HepG2 (cell line): ENCODE measurements at regions not wholly inside any gene's neighbourhood (a gene's known extent, or its start where the extent isn't known, plus 50 kb on each side); places are given as distances from the start of the nearest gene placed in this dataset.

Experiments used
- ATF1 ChIP-seq: IDR thresholded peaks from 2 replicates; pipeline ENCODE4 v1.6.1; 2016; ENCODE audit warnings: mild to moderate bottlenecking, control low read depth
- CHD4 ChIP-seq: fragments of 200-600 bp; sonication (generic); IDR thresholded peaks from 2 replicates; pipeline ENCODE4 v1.7.0; 2017; ENCODE audit warnings: mild to moderate bottlenecking, low read length, borderline replicate concordance
- MEIS2 ChIP-seq: sonication (generic); formaldehyde crosslinking; IDR thresholded peaks from 2 replicates; pipeline ENCODE4 v1.9.0; 2021; ENCODE audit warnings: mild to moderate bottlenecking, missing genetic modification reagents
- NCOR1 ChIP-seq: fragments of 200-600 bp; sonication (generic); IDR thresholded peaks from 2 replicates; pipeline ENCODE4 v1.7.0; 2017; ENCODE audit warnings: antibody characterized with exemption, low read length, borderline replicate concordance
- PHF8 ChIP-seq: sonication (generic); formaldehyde crosslinking; IDR thresholded peaks from 2 replicates; pipeline ENCODE4 v1.5.0; 2020; ENCODE audit warnings: missing genetic modification reagents
- ZNF468 ChIP-seq: sonication (generic); formaldehyde crosslinking; IDR thresholded peaks from 2 replicates; pipeline ENCODE4 v1.8.0; 2022; ENCODE audit warnings: mild to moderate bottlenecking, moderate library complexity, missing genetic modification reagents
- TF ChIP-seq, protein P1 (sequence below): sonication (generic); formaldehyde crosslinking; IDR thresholded peaks from 2 replicates; pipeline ENCODE4 v1.4.0; 2020; ENCODE audit warnings: low read depth, missing genetic modification reagents

- TF ChIP-seq MEIS2 (CRISPR knock-in tag): no peak
- TF ChIP-seq, protein P1, sequence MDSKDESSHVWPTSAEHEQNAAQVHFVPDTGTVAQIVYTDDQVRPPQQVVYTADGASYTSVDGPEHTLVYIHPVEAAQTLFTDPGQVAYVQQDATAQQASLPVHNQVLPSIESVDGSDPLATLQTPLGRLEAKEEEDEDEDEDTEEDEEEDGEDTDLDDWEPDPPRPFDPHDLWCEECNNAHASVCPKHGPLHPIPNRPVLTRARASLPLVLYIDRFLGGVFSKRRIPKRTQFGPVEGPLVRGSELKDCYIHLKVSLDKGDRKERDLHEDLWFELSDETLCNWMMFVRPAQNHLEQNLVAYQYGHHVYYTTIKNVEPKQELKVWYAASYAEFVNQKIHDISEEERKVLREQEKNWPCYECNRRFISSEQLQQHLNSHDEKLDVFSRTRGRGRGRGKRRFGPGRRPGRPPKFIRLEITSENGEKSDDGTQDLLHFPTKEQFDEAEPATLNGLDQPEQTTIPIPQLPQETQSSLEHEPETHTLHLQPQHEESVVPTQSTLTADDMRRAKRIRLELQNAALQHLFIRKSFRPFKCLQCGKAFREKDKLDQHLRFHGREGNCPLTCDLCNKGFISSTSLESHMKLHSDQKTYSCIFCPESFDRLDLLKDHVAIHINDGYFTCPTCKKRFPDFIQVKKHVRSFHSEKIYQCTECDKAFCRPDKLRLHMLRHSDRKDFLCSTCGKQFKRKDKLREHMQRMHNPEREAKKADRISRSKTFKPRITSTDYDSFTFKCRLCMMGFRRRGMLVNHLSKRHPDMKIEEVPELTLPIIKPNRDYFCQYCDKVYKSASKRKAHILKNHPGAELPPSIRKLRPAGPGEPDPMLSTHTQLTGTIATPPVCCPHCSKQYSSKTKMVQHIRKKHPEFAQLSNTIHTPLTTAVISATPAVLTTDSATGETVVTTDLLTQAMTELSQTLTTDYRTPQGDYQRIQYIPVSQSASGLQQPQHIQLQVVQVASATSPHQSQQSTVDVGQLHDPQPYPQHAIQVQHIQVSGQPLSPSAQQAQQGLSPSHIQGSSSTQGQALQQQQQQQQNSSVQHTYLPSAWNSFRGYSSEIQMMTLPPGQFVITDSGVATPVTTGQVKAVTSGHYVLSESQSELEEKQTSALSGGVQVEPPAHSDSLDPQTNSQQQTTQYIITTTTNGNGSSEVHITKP (CRISPR knock-in tag): no peak
- TF ChIP-seq ZNF468 (CRISPR knock-in tag): no peak
- TF ChIP-seq CHD4: no peak
- TF ChIP-seq NCOR1: no peak
- TF ChIP-seq PHF8: no peak
- TF ChIP-seq ATF1: no peak
These were observed 395.1 kb downstream of the FOXO1 start for GRCh38 chr13:40271271-40271885.
